GM21515 (cell line): ENCODE measurements at regions not wholly inside any gene's neighbourhood (a gene's known extent, or its start where the extent isn't known, plus 50 kb on each side); places are given as distances from the start of the nearest gene placed in this dataset.
"Not testable (repeated sequence)": the region's sequence is repeated elsewhere in the genome, so short reads cannot be mapped to it uniquely, and the experiment has no call there.

ENCODE experiments used
- ATAC-seq: cut with Tn5 transposase; IDR thresholded peaks from one replicate; pipeline ENCODE4 v1.9.1; 2021; ENCODE audit not compliant: unreplicated experiment

DNA sequence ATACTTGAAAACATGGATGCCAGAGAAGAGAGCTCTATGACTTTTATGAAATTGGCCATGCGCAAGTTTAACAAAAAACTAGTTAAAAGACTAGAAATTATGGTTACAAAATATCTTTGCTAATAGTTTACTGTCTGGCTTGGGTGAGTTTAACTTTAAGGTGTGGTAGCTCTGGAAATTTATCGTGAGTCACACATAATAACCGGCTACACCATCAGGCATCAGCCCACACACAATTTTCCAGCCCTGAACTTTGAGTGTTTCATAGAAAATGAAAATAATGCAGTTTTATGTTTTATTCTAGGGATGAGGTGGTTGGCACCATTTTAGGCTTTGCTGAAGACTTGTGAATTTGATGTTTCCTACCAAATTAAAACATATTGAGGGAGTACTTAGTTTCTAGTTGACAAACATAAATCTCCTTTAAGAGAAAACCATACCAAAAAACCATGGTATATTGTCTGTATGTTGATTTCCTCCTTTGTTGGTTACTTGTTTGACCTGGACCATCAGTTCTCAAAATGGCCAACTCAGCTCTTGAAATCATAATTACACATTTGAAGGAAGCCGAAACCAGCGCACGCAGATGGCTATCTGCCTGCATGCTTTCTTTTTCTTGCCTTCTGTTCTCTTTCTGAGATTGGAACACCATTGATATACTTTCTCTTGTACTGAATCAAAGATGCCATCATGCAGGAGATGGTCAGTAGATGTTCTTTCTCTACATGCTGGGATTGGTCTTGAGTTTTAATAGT lies 125.1 kb downstream of the AKAP11 start:
- no peak for ATAC-seq

DNA sequence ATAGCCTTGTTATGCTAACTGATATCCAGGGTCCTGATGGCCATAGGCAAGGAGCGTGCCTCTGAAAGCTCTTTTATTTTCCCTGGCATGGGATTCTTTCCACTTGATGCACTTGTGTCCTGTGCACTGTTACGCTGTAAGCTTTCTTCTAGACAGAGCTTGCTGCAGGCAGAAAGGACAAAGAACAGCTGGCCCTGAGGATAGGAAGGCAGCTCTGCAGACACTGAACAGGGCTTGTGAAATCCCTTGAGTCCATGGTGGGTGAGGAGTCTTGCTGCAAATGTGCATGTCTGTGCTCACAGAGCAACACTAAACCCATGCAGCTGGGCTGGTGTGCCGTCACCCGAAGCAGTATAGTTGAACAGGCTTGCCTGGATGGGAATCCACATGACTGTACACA lies 126.6 kb downstream of the AKAP11 start:
- no peak for ATAC-seq

DNA sequence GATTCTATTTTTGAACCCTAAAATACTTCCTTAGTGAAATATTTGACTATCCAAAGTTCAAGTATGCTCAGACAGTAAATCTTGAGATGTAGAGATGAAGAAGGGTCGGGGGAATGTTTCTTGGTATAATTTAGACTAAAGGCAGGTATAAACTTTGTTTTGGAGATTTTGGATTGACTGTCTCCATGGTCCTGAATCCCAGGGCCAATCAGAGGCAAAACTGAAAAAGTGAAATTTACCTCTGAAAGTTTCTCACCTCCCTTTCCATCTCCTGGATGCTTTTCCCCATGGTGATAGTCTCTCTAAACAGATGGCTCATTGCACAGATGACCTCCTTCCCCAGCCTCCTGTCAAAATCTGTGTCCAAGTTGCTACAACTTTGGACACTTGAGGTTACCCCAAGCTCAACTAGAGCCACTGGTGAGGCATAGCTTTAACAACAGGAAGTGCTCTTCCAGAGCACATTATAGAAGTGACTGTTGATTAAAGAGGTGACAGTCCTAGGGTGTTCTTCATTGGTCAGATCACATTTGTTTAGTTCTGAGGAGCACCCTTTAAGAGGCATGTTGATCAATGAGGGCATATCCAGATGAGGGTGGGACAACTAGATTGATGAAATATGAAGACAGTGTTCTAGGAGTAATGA lies 128.4 kb downstream of the AKAP11 start:
- ATAC-seq = no peak

DNA sequence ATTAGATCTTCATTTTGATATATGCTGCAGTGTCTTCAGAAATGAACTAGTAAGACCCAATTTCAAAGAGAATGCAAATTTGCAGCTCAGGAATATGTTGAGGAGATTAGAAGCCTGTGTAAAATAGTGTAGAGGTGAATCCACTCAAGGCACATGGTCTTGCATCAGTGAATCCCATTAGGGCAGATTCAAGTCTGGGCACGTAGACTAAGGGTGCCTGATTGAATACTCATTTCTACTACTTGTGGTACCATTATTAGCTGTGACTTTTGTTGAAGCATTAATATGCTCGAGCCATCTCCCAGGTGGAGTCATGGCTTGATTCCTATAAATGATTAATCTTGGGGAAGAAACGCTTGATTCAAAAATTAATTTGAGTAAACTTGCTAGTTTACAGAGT lies 129.4 kb downstream of the AKAP11 start:
- ATAC-seq = no peak

DNA sequence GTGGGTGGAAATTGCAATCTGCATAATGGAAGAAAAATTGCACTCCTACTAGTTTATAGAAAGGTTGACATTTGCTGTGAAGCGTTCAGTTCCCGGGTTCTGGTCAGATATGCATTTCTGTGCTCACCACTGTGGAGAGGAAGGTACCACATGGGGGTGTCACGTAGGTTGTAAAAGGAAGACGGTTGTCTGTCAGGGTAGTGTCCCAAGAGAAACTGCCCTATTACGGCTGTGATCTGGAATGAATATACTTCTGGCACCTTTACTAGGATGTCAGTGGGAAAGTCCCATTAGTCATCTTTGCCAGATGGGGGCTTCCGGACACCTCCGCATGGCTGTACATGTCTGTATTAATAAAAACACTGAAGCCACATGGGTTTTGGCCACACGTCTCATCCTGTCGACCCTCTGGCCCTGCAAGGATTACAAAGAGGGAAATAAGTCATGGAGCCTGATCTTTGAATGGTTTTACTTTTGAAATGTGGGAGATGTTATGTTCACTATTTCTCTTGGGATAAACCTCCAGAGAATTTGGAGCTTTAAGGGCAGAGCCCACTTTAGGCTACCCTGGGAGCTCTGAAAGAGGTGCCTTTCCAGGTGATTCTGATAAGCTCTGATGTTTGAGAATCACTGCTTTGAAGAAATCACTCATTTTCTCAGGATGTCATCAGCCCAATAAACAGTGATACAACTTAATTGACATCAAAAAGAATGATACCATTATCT lies 133.9 kb downstream of the AKAP11 start:
- peak; percentile 55 for ATAC-seq

DNA sequence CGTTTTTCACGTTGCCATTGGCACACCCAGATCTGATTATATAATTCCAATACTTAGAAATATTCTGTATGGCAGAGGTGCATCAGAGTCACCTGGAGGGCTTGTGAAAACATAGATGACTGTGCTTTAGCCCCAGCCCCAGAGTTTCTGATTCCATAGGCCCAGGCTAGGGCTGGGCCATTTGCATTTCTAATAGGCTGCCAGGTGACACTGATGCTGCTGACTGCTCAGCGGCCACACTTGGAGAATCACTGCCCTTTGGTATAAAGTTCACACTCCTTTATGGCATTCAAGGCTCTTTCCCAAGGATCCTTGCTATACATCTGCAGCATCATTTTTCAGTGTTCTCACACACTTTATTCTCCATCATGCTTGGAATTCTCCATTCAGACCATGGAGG lies 137.1 kb downstream of the AKAP11 start:
- ATAC-seq = no peak

DNA sequence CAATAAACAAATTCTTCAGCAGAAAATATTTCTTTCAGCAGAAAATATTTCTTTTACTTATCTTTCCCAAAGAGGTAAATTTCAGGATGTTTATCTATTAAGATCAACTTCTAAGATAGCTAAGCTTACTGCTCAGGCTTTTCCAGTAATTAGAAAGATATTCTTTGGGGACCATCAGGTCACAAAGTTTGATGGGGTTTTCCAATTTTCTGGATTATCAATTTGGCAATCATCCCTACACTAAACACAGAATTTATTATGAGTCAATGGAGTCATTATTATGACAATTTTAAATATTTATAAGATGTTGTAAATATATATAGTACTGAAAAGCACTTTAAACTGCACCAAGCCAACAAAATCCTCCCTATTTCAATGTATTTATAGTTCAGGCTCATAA lies 137.6 kb downstream of the AKAP11 start:
- no peak for ATAC-seq

DNA sequence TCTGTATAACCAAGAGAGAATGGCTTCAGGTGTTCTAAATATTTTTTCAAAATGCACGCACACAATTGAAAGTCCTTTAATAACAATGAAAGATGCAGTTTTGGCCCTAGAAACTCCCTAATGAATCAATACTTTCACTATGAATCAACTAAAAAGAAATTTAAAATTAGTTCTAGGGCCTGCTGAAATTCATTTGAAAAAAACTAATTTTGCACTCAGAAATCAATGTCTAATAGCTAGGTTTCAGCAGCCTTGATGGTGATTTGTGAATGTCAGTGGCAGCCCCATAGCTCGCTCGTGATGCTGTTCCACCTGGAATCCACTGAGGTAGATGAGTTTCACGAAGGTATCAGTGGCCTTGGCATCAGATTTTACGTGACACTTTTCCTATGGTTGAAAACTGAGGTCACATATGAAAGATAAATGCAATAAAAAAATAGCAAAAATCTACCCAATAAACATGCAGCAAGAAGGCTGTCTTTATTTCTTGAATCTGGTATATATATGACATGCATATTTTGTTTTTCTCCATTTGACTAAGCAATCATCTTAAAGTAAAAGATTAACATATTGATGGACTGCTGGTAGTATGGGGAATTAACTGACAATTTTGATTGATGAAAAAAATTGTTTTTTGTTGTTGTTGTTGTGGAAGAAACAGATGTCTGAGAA lies 141.0 kb downstream of the AKAP11 start:
- peak; percentile 36 for ATAC-seq

DNA sequence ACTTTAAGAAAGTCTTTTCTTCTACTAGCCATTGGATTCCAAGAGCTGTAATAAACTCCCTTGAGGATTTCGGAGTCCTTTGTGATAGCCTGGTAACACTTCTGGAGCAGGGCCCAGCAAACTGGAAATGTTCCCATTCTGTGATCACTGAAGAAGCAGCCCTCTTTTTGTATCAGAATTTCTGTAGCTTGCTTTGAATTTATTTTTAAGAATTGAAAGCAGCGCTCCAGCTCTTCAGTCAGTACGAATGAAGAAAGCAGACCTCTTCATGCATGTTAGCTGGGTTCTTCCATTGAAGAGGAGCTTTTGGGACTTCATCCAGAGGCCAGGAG lies 141.5 kb downstream of the AKAP11 start:
- ATAC-seq = no peak

DNA sequence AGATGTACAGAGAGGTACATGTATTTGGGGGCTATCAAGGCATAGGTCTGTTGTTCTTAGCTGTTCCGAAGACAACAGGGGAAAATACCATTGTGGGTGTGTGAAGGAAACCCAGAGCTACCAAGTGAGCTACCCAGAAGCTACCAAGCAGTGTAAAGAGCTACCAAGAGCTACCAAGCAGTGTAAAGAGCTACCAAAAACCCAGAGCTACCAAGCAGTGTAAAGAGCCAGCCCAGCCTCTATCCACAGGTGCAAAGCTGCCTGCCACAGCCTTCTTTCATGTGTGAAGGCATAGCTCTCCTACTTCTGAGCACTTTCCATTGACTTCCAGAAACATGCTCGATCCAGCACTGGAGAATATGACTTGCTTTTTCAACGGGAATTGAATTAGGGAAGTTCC lies 145.7 kb downstream of the AKAP11 start:
- ATAC-seq = no peak

DNA sequence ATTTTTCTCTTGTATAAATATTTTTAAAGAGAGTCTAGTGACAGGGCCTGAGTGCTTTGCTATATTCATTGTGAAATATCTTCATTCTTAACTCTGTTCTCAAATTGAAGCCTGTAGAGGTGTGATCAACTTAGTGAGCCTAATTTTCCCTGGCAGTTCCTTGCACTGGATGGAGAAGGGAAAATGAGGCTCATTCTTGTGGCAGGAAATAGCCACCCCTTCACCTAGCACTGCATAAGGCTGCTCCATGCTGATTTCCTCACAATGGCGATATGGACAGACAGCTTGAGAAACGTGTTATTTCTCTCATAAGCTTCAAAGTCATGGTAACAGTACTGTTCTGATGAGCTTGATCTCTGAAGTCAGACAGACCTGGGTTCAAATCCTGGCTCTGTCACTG lies 146.2 kb downstream of the AKAP11 start:
- no peak for ATAC-seq

DNA sequence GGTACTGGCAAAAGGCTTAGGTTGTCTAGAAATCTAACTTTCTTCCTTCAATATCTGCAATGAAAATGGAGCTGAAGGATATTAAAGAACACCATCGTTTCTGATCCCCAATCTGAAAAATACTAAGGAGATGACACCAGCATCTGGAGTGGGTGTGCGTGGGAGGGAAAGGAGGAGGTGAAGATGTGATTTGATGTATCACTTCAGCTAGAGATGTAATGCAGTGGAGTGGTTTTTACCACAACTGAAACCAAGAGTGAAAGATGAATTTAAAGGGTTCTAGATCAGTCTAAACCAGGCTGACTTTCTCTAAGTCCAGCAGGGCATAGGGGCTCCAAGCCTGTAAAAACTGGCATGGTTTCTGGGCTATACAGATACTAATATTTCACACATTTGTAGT lies 148.4 kb downstream of the AKAP11 start:
- peak; percentile 79 for ATAC-seq

DNA sequence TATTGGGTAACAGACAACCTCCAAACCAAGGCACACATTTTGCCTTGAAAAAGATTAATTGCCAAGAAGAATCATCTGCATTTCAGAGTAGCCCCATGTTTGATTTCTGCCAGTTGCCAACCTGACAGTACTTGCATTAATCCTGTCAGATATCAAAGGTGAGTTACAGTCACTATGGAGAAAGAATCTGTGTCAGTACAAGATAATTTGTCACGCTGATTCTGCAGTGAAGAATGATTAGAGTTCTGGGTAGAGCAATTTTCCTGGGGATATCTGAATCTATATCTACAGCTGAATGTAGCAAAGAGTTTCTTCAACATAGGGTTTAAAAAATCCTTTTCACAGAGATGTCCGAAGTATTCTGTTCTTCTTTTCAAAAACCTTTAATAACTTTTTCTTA lies 150.7 kb downstream of the AKAP11 start:
- ATAC-seq = no peak

DNA sequence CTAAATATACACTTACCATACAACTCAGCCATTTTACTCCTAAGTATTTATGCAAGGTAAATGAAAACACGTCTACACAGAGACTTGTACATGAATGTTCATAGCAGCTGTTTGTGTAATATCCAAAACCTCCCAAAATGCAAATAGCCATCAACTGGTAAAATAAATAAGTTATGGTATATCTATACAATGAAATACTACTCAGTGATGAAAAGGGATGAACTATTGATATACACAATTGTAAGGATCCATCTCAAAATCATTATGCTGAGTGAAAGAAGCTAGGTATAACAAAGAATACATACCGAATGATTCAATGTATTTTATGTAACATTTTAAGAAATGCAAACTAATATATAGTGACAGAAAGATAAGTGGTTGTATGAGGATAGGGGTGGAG lies 149.8 kb upstream of the TNFSF11 start:
- ATAC-seq = no peak

DNA sequence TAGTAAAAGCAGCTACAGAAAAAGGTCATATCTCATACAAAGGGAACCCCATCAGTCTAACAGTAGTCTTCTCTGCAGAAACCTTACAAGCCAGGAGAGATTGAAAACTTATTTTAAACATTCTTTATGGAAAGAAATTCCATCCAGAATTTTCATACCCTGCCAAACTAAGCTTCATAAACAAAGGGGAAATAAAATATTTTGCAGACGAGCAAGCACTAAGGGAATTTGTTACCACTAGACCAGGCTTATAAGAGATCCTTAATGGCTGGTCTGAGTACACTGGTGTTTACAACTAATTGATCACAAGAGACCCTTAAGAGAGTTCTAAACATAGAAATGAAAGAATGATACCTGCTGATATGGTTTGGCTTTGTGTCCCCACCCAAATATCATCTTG lies 128.6 kb upstream of the TNFSF11 start:
- no peak for ATAC-seq

DNA sequence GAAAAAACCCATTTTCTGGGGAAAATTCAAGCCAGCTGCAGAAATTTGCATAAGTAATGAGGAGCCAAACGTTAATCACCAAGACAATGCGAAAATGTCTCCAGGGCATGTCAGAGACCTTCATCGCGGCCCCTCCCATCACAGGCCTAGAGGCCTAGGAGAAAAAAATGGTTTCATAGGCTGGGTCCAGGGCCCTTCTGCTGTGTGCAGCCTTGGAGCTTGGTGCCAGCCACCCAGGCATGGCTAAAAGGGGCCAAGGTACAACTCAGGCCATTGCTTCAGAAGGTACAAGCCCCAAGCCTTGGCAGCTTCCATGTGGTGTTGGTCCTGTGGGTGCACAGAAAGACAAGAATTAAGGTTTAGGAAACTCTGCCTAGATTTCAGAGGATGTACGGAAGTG lies 127.4 kb upstream of the TNFSF11 start:
- not testable (repeated sequence) for ATAC-seq

DNA sequence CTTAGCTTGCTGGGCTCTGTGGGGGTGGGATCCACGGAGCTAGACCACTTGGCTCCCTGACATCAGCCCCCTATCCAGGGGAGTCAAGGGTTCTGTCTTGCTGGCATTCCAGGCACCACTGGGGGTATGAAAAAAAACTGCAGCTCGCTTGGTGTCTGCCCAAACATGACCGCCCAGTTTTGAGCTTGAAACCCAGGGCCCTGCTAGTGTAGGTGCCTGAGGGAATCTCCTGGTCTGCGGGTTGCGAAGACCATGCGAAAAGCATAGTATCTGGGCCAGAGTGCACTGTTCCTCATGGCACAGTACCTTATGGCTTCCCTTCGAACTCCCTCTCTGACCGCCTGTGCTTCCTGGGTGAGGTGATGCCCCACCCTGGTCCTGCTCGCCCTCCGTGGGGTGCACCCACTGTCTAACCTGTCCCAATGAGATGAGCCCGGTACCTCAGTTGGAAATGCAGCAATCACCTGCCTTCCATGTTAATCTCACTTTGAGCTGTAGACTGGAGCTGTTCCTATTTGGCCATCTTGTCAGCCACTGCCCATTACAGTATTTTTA lies 120.8 kb upstream of the TNFSF11 start:
- no peak for ATAC-seq

DNA sequence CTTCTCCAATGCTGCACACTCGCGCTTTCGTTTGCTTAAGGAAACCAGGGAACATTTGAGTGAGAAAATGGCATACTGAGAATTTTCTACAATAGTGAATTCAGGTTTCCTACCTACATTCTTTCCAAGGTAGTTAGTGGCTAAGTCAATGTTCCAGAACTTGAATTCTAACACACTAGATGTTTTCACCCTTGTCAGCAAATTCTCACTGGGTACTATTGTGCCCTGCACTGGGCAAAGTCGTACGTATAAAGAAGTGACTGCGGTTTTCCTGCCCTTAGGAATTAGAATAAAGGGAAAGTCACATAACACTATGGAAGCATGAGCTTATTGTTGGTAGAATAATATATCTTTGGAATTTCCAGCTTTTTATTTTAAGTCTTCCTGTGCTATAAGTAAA lies 119.2 kb upstream of the TNFSF11 start:
- no peak for ATAC-seq

DNA sequence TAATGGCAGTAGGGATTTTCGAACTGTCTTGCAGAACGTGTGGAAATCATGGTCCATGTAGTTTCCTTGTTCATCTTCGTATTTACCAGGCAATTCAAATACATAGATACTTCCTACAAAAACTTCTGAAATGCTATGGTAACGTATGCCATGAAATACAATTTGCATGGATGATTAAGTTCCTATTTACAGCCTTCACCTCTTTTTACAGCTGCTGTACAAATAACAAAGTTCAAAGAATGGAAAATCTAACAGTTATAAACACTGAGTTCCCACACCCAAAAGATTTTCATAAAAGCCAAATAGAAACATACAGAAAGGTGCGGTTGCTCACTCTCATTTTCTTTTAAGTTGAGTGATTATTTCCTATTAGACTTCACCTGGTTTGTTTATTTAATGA lies 115.8 kb upstream of the TNFSF11 start:
- no peak for ATAC-seq

DNA sequence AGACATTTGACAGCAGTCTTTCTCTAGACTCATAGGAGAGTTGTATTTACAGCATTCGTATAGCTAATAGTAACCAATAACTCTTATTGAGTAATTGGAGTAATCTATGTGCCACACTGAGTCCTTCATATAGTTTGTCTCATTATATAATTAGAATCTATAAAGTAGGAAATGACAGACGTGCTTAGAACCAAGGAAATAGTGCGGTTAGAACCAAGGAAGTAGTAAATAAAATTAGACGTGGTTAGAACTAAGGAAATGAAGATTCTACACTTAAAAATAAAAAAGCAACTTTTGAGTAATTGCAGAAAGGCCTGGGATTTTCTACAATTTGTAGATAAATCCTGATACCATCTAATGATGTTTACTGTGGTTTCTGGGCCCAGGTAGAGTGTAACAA lies 107.8 kb upstream of the TNFSF11 start:
- no peak for ATAC-seq

DNA sequence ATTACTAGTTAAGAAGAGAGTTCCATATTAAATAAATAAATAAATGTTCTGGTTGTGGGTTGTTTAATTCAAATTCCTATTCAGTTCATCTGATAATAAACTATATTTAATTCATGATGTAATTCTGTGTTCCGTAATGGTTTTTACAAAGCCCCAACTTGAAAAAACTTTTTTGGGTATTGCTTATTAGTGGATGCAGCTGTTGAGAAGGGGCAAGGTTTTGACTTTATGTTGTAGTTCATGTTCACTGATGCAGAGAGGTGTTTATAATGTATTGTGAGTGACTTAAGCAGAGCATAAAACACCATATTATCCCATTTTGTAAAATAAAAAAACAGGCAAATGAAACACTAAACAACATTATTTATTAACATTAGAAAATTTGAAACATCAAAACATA lies 107.3 kb upstream of the TNFSF11 start:
- no peak for ATAC-seq

DNA sequence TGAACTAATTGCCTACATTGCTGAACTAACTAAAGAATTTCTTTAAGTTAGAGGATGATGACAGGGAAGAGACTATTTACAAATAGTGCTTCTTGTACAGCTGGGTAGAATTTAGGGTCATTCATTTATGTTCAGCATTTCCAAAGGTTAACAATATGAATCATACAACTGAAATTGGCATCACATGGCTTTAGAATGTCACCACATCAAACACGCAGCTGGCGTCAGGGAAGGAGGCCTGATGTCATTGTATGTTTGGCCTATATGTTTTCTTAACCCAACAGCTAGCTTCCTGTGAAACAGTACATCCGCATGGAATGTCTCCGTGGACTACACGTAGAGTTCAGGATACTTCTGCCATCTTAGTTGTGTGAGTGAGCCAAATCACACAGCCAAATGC lies 99.0 kb upstream of the TNFSF11 start:
- no peak for ATAC-seq
